Thoracic aorta (tissue), 2 donors: ENCODE measurements at regions not wholly inside any gene's neighbourhood (a gene's known extent, or its start where the extent isn't known, plus 50 kb on each side); places are given as distances from the start of the nearest gene placed in this dataset.

Source experiments
- ATAC-seq: fragments of 150-250 bp; one replicate; pipeline ENCODE4 v1.8.0; 2017; ENCODE audit warnings: low read depth; ENCODE audit not compliant: insufficient number of reproducible peaks, low FRiP score
- DNase-seq: peaks from one replicate; pipeline ENCODE4 v3.0.0-alpha.2; 2020; ENCODE audit warnings: low spot score
- H3K27ac ChIP-seq, 2 donors: fragments of 200-600 bp; sonication (generic); 1 replicate in 1 of 2; 2 replicates in 1 of 2; pipeline ENCODE4 v1.5.1; 2016; ENCODE audit warnings: mild to moderate bottlenecking in 2 of 2, moderate library complexity in 2 of 2
- H3K27me3 ChIP-seq: fragments of 200-600 bp; sonication (generic); replicated peaks from 2 replicates; pipeline ENCODE4 v1.6.0; 2016; ENCODE audit warnings: mild to moderate bottlenecking; ENCODE audit not compliant: insufficient read depth
- H3K36me3 ChIP-seq: fragments of 200-600 bp; sonication (generic); one replicate; pipeline ENCODE4 v1.5.1; 2016
- H3K4me1 ChIP-seq, 2 donors: fragments of 200-600 bp; sonication (generic); 1 replicate in 1 of 2; 2 replicates in 1 of 2; pipeline versions ENCODE4 v1.5.1 to v1.6.0; 2016; ENCODE audit warnings: low read depth in 2 of 2, mild to moderate bottlenecking in 1 of 2; ENCODE audit not compliant: control insufficient read depth in 1 of 2
- H3K4me3 ChIP-seq: fragments of 200-600 bp; sonication (generic); 2 replicates; pipeline ENCODE4 v1.5.1; 2016; ENCODE audit warnings: mild to moderate bottlenecking
- H3K9me3 ChIP-seq: fragments of 200-600 bp; sonication (generic); 2 replicates; pipeline ENCODE4 v1.5.1; 2016
- TF ChIP-seq, protein P1 (sequence below): fragments of 200-600 bp; sonication (generic); IDR thresholded peaks from one replicate; pipeline ENCODE4 v1.5.1; 2019; ENCODE audit warnings: antibody characterized with exemption

DNA sequence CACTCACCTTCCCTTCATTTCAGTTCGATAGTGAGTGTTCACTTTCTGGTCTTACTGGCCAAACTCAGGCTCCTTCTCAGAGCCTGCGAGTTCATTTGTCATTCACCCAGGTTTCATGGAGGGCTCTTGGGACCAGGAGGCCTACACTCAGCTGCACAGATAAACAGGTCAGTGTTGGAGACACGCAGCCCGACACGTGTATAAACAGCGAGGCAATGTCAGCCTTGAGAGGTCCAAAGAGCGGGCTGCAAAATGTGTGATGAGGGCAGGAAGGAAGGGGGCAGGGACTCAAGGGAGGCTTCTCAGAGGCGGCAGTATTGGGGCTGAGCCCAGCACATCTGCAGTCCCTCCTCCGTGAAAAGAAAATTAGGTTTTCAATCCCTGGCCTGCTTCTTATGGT, 82.6 kb upstream of the ZNF618 start:
- no peaks in the 10 kb centered on the region for H3K4me1 ChIP-seq
- H3K36me3 ChIP-seq = no peaks in the 10 kb centered on the region
- ATAC-seq (no peak), DNase-seq (no peak)
- no peak overlapping the region for H3K27ac ChIP-seq
- TF ChIP-seq, protein P1, sequence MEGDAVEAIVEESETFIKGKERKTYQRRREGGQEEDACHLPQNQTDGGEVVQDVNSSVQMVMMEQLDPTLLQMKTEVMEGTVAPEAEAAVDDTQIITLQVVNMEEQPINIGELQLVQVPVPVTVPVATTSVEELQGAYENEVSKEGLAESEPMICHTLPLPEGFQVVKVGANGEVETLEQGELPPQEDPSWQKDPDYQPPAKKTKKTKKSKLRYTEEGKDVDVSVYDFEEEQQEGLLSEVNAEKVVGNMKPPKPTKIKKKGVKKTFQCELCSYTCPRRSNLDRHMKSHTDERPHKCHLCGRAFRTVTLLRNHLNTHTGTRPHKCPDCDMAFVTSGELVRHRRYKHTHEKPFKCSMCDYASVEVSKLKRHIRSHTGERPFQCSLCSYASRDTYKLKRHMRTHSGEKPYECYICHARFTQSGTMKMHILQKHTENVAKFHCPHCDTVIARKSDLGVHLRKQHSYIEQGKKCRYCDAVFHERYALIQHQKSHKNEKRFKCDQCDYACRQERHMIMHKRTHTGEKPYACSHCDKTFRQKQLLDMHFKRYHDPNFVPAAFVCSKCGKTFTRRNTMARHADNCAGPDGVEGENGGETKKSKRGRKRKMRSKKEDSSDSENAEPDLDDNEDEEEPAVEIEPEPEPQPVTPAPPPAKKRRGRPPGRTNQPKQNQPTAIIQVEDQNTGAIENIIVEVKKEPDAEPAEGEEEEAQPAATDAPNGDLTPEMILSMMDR = no peak
- no peaks in the 10 kb centered on the region for H3K9me3 ChIP-seq
- H3K27me3 ChIP-seq = no peaks in the 10 kb centered on the region
- H3K4me3 ChIP-seq = no peak overlapping the region

GRCh38 chr9:113794721-113795120, 81.4 kb upstream of the ZNF618 start:
- TF ChIP-seq, protein P1 = no peak
- DNase-seq (no peak), ATAC-seq (no peak)
- Histone ChIP-seq H3K9me3 (no peaks in the 10 kb centered on the region), H3K36me3 (no peaks in the 10 kb centered on the region), H3K27me3 (no peaks in the 10 kb centered on the region), H3K4me3 (no peak overlapping the region), H3K27ac (no peak overlapping the region), H3K4me1 (no peaks in the 10 kb centered on the region)

GRCh38 chr9:113795811-113796392, 80.2 kb upstream of the ZNF618 start:
- TF ChIP-seq, protein P1 = no peak
- no peak overlapping the region for H3K27ac ChIP-seq
- H3K36me3 ChIP-seq = no peaks in the 10 kb centered on the region
- no peak for ATAC-seq
- H3K9me3 ChIP-seq = no peaks in the 10 kb centered on the region
- DNase-seq = no peak
- no peaks in the 10 kb centered on the region for H3K27me3 ChIP-seq
- H3K4me3 ChIP-seq = no peak overlapping the region
- H3K4me1 ChIP-seq = no peaks in the 10 kb centered on the region

- no peak overlapping the region for H3K4me3 ChIP-seq
- H3K4me1 ChIP-seq = no peaks in the 10 kb centered on the region
- no peak for DNase-seq
- no peaks in the 10 kb centered on the region for H3K27me3 ChIP-seq
- H3K27ac ChIP-seq = no peak overlapping the region
- no peaks in the 10 kb centered on the region for H3K9me3 ChIP-seq
- ATAC-seq = no peak
- TF ChIP-seq, protein P1 = no peak
- no peaks in the 10 kb centered on the region for H3K36me3 ChIP-seq
These were observed 79.3 kb upstream of the ZNF618 start for GRCh38 chr9:113796646-113797426.

DNA sequence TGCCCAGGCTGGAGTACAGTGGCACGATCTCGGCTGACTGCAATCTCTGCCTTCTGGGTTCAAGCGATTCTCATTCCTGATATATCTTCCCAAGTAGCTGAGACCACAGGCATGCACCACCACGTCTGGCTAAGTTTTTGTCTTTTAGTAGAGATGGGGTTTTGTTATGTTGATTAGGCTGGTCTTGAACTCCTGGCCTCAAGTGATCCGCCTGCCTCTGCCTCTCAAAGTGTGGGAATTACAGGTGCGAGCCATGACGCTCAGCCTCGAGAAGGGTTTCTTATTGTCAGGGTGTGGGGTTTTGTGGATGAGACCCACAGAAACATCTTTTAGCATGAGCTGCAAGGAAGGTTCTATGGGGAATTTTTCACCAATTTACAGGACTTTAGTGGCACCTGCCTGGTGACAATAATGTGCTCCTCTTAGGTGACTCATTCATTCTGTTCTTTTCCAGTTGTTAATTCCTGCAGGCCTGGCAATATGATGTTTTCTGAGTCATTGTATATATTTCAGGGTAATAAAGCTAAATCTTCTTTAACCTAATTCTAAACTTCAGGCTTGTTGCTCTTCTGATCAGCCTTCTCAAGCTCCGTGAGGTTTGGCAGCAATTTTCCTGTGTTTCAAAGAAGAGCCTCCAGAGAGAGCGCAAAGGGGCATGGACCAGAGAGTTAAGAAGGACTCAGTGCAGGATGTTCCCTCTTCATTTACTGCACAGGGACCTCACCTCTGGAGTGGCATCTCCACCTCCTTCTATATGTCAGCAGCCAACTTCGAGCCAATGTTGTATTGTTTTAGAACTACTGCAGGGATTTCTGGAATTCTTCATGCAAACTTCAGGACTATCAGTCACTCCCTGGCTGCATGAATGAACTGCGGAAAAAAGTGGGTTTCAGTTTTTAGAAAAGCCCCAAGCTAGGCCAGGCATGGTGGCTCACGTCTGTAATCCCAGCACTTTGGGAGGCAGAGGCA, 77.8 kb upstream of the ZNF618 start:
- no peak for ATAC-seq
- Histone ChIP-seq H3K4me3 (no peak overlapping the region), H3K36me3 (no peaks in the 10 kb centered on the region), H3K9me3 (no peaks in the 10 kb centered on the region), H3K4me1 (no peaks in the 10 kb centered on the region), H3K27me3 (no peaks in the 10 kb centered on the region), H3K27ac (no peak overlapping the region)
- TF ChIP-seq, protein P1 = no peak
- no peak for DNase-seq
